ENCODE measurements at regions not wholly inside any gene's neighbourhood (a gene's known extent, or its start where the extent isn't known, plus 50 kb on each side); places are given as distances from the start of the nearest gene placed in this dataset.

- Histone ChIP-seq H2AFZ (ENCODE audit: low read length) (no peak overlapping the region), H3K36me3 (replicated peaks in 1 of 2; ENCODE audit: control insufficient read depth in 1 of 2, insufficient read depth in 2 of 2, low read length in 2 of 2) (no peaks in the 10 kb centered on the region), H3K4me3 (replicated peaks in 1 of 3; ENCODE audit: insufficient read depth in 1 of 3, low read depth in 2 of 3, low read length in 3 of 3) (no peak overlapping the region), H3K9ac (ENCODE audit: insufficient read depth, low read depth, low read length) (no peak overlapping the region), H3K27ac (ENCODE audit: extremely low read length, insufficient read depth, low read length) (no peak overlapping the region), H3K79me2 (ENCODE audit: insufficient read depth, low read length) (no peaks in the 10 kb centered on the region), H3K4me2 (ENCODE audit: low read depth, low read length) (no peak overlapping the region), H4K20me1 (ENCODE audit: insufficient read depth, low read length) (no peaks in the 10 kb centered on the region), H3K4me1 (ENCODE audit: insufficient read depth, low read length) (no peaks in the 10 kb centered on the region), H3K9me3 (ENCODE audit: low read length) (peaks cover 84% of the 10 kb centered on the region), H3K27me3 (ENCODE audit: control insufficient read depth in 1 of 2, insufficient read depth in 2 of 2, low read length in 2 of 2) (no peaks in the 10 kb centered on the region)
- no peak for DNase-seq (ENCODE audit: low spot score)
- in situ Hi-C loops (cut with HindIII; ENCODE audit: extremely low pct_ligation_motif_present, low pct_unique_long_range_greater_than_20kb) (no loop called here), intact Hi-C loops (cut with micrococcal nuclease; ENCODE audit: unreplicated experiment) (no loop called here)
- POLR2A ChIA-PET: no interaction called here
- no TSS peak for BruUV-seq (replicated peaks)
- TF ChIP-seq CREB3 (CRISPR knock-in tag; IDR thresholded peaks at IDR 0.05) (no peak), PCBP1 (IDR thresholded peaks at IDR 0.05; ENCODE audit: borderline replicate concordance, low read depth, low read length) (no peak), NAIF1 (CRISPR knock-in tag; IDR thresholded peaks at IDR 0.05; ENCODE audit: borderline replicate concordance) (no peak), TEAD3 (CRISPR knock-in tag; optimal IDR thresholded peaks at IDR 0.05; ENCODE audit: borderline replicate concordance) (no peak), ZNF562 (CRISPR knock-in tag; IDR thresholded peaks at IDR 0.05; ENCODE audit: borderline replicate concordance) (no peak), IRF9 (CRISPR knock-in tag; IDR thresholded peaks at IDR 0.05; ENCODE audit: borderline replicate concordance) (no peak), EED (CRISPR knock-in tag; IDR thresholded peaks at IDR 0.05) (no peak), CREM (IDR thresholded peaks at IDR 0.05) (no peak), CREM (CRISPR knock-in tag; IDR thresholded peaks at IDR 0.05) (no peak), MTF2 (CRISPR knock-in tag; IDR thresholded peaks at IDR 0.05; ENCODE audit: borderline replicate concordance) (no peak), SMAD9 (CRISPR knock-in tag; IDR thresholded peaks at IDR 0.05) (no peak), RELA (CRISPR knock-in tag; IDR thresholded peaks at IDR 0.05) (no peak), ZNF136 (CRISPR knock-in tag; IDR thresholded peaks at IDR 0.05; ENCODE audit: low read depth) (no peak), NR0B2 (CRISPR knock-in tag; IDR thresholded peaks at IDR 0.05) (no peak)
- TF ChIP-seq, protein P1, sequence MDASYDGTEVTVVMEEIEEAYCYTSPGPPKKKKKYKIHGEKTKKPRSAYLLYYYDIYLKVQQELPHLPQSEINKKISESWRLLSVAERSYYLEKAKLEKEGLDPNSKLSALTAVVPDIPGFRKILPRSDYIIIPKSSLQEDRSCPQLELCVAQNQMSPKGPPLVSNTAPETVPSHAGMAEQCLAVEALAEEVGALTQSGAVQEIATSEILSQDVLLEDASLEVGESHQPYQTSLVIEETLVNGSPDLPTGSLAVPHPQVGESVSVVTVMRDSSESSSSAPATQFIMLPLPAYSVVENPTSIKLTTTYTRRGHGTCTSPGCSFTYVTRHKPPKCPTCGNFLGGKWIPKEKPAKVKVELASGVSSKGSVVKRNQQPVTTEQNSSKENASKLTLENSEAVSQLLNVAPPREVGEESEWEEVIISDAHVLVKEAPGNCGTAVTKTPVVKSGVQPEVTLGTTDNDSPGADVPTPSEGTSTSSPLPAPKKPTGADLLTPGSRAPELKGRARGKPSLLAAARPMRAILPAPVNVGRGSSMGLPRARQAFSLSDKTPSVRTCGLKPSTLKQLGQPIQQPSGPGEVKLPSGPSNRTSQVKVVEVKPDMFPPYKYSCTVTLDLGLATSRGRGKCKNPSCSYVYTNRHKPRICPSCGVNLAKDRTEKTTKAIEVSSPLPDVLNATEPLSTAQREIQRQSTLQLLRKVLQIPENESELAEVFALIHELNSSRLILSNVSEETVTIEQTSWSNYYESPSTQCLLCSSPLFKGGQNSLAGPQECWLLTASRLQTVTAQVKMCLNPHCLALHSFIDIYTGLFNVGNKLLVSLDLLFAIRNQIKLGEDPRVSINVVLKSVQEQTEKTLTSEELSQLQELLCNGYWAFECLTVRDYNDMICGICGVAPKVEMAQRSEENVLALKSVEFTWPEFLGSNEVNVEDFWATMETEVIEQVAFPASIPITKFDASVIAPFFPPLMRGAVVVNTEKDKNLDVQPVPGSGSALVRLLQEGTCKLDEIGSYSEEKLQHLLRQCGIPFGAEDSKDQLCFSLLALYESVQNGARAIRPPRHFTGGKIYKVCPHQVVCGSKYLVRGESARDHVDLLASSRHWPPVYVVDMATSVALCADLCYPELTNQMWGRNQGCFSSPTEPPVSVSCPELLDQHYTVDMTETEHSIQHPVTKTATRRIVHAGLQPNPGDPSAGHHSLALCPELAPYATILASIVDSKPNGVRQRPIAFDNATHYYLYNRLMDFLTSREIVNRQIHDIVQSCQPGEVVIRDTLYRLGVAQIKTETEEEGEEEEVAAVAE (CRISPR knock-in tag; IDR thresholded peaks at IDR 0.05; ENCODE audit: borderline replicate concordance): no peak
- CTCF ChIA-PET (ENCODE audit: low intra/inter-chr PET ratio, low total read pairs): no interaction called here
- no peak for FAIRE-seq
- no peak for ATAC-seq
- 0% methylated on average over 2 of the region's 2 CpGs for WGBS (ENCODE audit: low lambda C conversion rate)
Measured at GRCh38 chr4:30434656-30435055, 285.5 kb upstream of the PCDH7 start.
